AG10803 (cell line): ENCODE measurements at regions not wholly inside any gene's neighbourhood (a gene's known extent, or its start where the extent isn't known, plus 50 kb on each side); places are given as distances from the start of the nearest gene placed in this dataset.

Experiments
- DNase-seq: peaks from one replicate; pipeline ENCODE4 v3.0.0; 2010; ENCODE audit warnings: low read depth
- H3K4me3 ChIP-seq: 2 replicates; pipeline ENCODE4 v1.5.1; 2011; ENCODE audit warnings: mild to moderate bottlenecking, low read length, control low read depth
- CTCF ChIP-seq: conservative IDR thresholded peaks from 2 replicates; pipeline ENCODE4 v1.5.1; 2011; ENCODE audit warnings: mild to moderate bottlenecking, low read length, control low read depth, inconsistent platforms

- H3K4me3 ChIP-seq, result no peak overlapping the region
- DNase-seq, result no peak
- TF ChIP-seq CTCF, result no peak
Observed at GRCh38 chr5:114221807-114222206, 140.1 kb upstream of the KCNN2 start.

GRCh38 chr5:114223866-114224265 lies 138.0 kb upstream of the KCNN2 start:
- peak; percentile 0 for DNase-seq
- TF ChIP-seq CTCF, result peak; percentile 34
- no peak overlapping the region for H3K4me3 ChIP-seq

- DNase-seq, result peak; percentile 21
- H3K4me3 ChIP-seq, result no peak overlapping the region
- no peak for TF ChIP-seq CTCF
Observed at GRCh38 chr5:114237766-114238165, 124.1 kb upstream of the KCNN2 start.

- peak; percentile 15 for DNase-seq
- TF ChIP-seq CTCF, result no peak
- no peak overlapping the region for H3K4me3 ChIP-seq
Observed at GRCh38 chr5:114238771-114239313, 123.0 kb upstream of the KCNN2 start.

GRCh38 chr5:114243281-114243971 lies 118.4 kb upstream of the KCNN2 start:
- no peak overlapping the region for H3K4me3 ChIP-seq
- no peak for TF ChIP-seq CTCF
- DNase-seq, result peak; percentile 8

- no peak for DNase-seq
- no peak for TF ChIP-seq CTCF
- no peak overlapping the region for H3K4me3 ChIP-seq
Observed at GRCh38 chr5:114243972-114244317, 117.9 kb upstream of the KCNN2 start.

GRCh38 chr5:114249823-114250222 lies 112.0 kb upstream of the KCNN2 start:
- H3K4me3 ChIP-seq, result no peak overlapping the region
- DNase-seq, result peak; percentile 37
- no peak for TF ChIP-seq CTCF
